Fibroblast of pulmonary artery (primary cell): ENCODE measurements at regions not wholly inside any gene's neighbourhood (a gene's known extent, or its start where the extent isn't known, plus 50 kb on each side); places are given as distances from the start of the nearest gene placed in this dataset.

ENCODE experiments used
- DNase-seq: peaks from one replicate; pipeline ENCODE4 v3.0.0-alpha.2; 2010; ENCODE audit warnings: low read depth
- H3K4me3 ChIP-seq: replicated peaks from 2 replicates; pipeline ENCODE4 v1.5.1; 2011; ENCODE audit warnings: low read depth, mild to moderate bottlenecking, control low read depth, low read length, moderate library complexity
- CTCF ChIP-seq: IDR thresholded peaks from 2 replicates; pipeline ENCODE4 v1.5.1; 2011; ENCODE audit warnings: mild to moderate bottlenecking, control low read depth, low read length, inconsistent platforms; ENCODE audit errors: missing control alignments

GRCh38 chr2:117702098-117702497 lies 112.4 kb upstream of the DDX18 start:
- TF ChIP-seq CTCF = no peak
- no peak for DNase-seq
- no peak overlapping the region for H3K4me3 ChIP-seq

- no peak for DNase-seq
- no peak for TF ChIP-seq CTCF
- H3K4me3 ChIP-seq = no peak overlapping the region
These were observed 110.6 kb upstream of the DDX18 start for GRCh38 chr2:117703858-117704257.

GRCh38 chr2:117704818-117705217 lies 109.7 kb upstream of the DDX18 start:
- no peak overlapping the region for H3K4me3 ChIP-seq
- TF ChIP-seq CTCF = no peak
- DNase-seq = no peak

- TF ChIP-seq CTCF = no peak
- no peak overlapping the region for H3K4me3 ChIP-seq
- DNase-seq = no peak
These were observed 106.6 kb upstream of the DDX18 start for GRCh38 chr2:117707874-117708273.

- no peak overlapping the region for H3K4me3 ChIP-seq
- no peak for TF ChIP-seq CTCF
- DNase-seq = no peak
These were observed 101.8 kb upstream of the DDX18 start for GRCh38 chr2:117712684-117713083.

GRCh38 chr2:117714110-117714509 lies 100.4 kb upstream of the DDX18 start:
- no peak for TF ChIP-seq CTCF
- no peak for DNase-seq
- H3K4me3 ChIP-seq = no peak overlapping the region

GRCh38 chr2:117714745-117715417 lies 99.6 kb upstream of the DDX18 start:
- H3K4me3 ChIP-seq = no peak overlapping the region
- TF ChIP-seq CTCF = no peak
- no peak for DNase-seq
